ENCODE measurements at regions not wholly inside any gene's neighbourhood (a gene's known extent, or its start where the extent isn't known, plus 50 kb on each side); places are given as distances from the start of the nearest gene placed in this dataset.

DNA sequence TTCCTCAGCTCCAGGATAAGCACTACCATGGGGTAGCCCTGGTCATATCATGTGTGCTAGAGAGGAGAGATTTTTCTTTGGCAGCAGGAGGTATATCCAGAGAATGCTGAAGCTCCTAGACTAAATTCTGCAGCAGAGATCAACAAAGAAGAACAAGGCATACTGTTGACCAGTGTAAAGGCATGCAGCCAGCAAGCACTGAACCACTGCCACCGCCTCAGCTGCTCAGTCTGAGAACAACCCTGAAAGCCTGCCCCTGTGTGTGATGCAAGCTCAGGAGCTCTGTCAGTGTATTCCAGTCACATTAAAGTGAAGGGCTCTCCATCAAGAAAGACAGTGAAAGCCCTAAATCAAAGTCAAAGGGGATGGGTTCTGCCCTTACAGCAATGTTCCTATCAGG is 439.5 kb upstream of the CD180 start:
- TF ChIP-seq, protein P1, sequence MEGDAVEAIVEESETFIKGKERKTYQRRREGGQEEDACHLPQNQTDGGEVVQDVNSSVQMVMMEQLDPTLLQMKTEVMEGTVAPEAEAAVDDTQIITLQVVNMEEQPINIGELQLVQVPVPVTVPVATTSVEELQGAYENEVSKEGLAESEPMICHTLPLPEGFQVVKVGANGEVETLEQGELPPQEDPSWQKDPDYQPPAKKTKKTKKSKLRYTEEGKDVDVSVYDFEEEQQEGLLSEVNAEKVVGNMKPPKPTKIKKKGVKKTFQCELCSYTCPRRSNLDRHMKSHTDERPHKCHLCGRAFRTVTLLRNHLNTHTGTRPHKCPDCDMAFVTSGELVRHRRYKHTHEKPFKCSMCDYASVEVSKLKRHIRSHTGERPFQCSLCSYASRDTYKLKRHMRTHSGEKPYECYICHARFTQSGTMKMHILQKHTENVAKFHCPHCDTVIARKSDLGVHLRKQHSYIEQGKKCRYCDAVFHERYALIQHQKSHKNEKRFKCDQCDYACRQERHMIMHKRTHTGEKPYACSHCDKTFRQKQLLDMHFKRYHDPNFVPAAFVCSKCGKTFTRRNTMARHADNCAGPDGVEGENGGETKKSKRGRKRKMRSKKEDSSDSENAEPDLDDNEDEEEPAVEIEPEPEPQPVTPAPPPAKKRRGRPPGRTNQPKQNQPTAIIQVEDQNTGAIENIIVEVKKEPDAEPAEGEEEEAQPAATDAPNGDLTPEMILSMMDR (IDR thresholded peaks at IDR 0.05; ENCODE audit: low read depth, low read length, poor library complexity, severe bottlenecking), result no peak
- TF ChIP-seq EZH2phosphoT487 (IDR thresholded peaks at IDR 0.05; ENCODE audit: borderline replicate concordance, low read length), result no peak

All from DOHH2 (cell line).